OCI-LY3 (cell line): ENCODE measurements at regions not wholly inside any gene's neighbourhood (a gene's known extent, or its start where the extent isn't known, plus 50 kb on each side); places are given as distances from the start of the nearest gene placed in this dataset.

Experiments used
- H2AFZ ChIP-seq: fragments of 200-600, 300-600 bp; shearing (Covaris generic); 2 replicates; pipeline ENCODE4 v1.6.0; 2014; ENCODE audit warnings: antibody characterized with exemption, low read depth, low read length
- H3K27ac ChIP-seq: fragments of 200-600, 300-600 bp; sonication (generic); 2 replicates; pipeline ENCODE4 v1.5.1; 2014; ENCODE audit warnings: mild to moderate bottlenecking, low read length, moderate library complexity, mixed read lengths
- H3K27me3 ChIP-seq: fragments of 200-600, 300-600 bp; sonication (generic); 2 replicates; pipeline ENCODE4 v1.6.1; 2014; ENCODE audit warnings: low read depth, low read length, mixed read lengths
- H3K36me3 ChIP-seq: fragments of 200-600, 300-600 bp; sonication (generic); replicated peaks from 2 replicates; pipeline ENCODE3; 2014; ENCODE audit warnings: low read depth, low read length, mixed read lengths
- H3K4me1 ChIP-seq: fragments of 300-600, 200-600 bp; sonication (generic); 2 replicates; pipeline ENCODE4 v1.6.1; 2014; ENCODE audit warnings: low read length, mixed read lengths
- H3K4me2 ChIP-seq: fragments of 200-600, 300-600 bp; sonication (generic); 2 replicates; pipeline ENCODE4 v1.6.1; 2014; ENCODE audit warnings: low read length, mixed read lengths
- H3K4me3 ChIP-seq: fragments of 300-600, 200-600 bp; sonication (generic); 2 replicates; pipeline ENCODE4 v1.5.1; 2014; ENCODE audit warnings: antibody characterized with exemption, mild to moderate bottlenecking, low read length, moderate library complexity
- H3K79me2 ChIP-seq: fragments of 300-600, 200-600 bp; shearing (Covaris generic); 2 replicates; pipeline ENCODE4 v1.6.1; 2014; ENCODE audit warnings: mild to moderate bottlenecking, low read length, mixed read lengths
- H3K9ac ChIP-seq: fragments of 300-600, 200-600 bp; shearing (Covaris generic); 2 replicates; pipeline ENCODE4 v1.6.0; 2014; ENCODE audit warnings: mild to moderate bottlenecking, low read length, moderate library complexity
- H3K9me3 ChIP-seq: fragments of 200-600, 300-600 bp; shearing (Covaris generic); 2 replicates; pipeline ENCODE4 v1.6.1; 2014; ENCODE audit warnings: low read length, mixed read lengths; ENCODE audit not compliant: insufficient read depth
- H4K20me1 ChIP-seq: fragments of 200-600, 300-600 bp; sonication (generic); 2 replicates; pipeline ENCODE4 v1.6.1; 2016; ENCODE audit warnings: low read length, mixed read lengths; ENCODE audit not compliant: insufficient read depth
- CTCF ChIP-seq: fragments of 200-600, 300-600 bp; sonication (generic); IDR thresholded peaks from 2 replicates; pipeline ENCODE4 v1.5.1; 2014; ENCODE audit warnings: antibody characterized with exemption, low read length, low read depth
- EZH2phosphoT487 ChIP-seq: fragments of 200-600 bp; shearing (Covaris generic); IDR thresholded peaks from 2 replicates; pipeline ENCODE4 v1.6.1; 2018; ENCODE audit warnings: antibody characterized with exemption, mixed run types, low read depth

- no peaks in the 10 kb centered on the region for H3K4me1 ChIP-seq
- H3K4me2 ChIP-seq, result no peak overlapping the region
- H3K9me3 ChIP-seq, result no peaks in the 10 kb centered on the region
- H3K27me3 ChIP-seq, result peaks cover 10% of the 10 kb centered on the region; the same call in 1 of the 2 replicates
- H4K20me1 ChIP-seq, result no peaks in the 10 kb centered on the region
- no peak overlapping the region for H3K4me3 ChIP-seq
- no peaks in the 10 kb centered on the region for H3K36me3 ChIP-seq
- no peak overlapping the region for H3K9ac ChIP-seq
- no peaks in the 10 kb centered on the region for H3K79me2 ChIP-seq
- H3K27ac ChIP-seq, result no peak overlapping the region
- no peak for TF ChIP-seq EZH2phosphoT487
- TF ChIP-seq CTCF, result peak; percentile 79
- H2AFZ ChIP-seq, result no peak overlapping the region
Measured at GRCh38 chr1:119275145-119276134, 93.1 kb upstream of the HAO2 start.

GRCh38 chr1:119276558-119276957 is 92.0 kb upstream of the HAO2 start:
- Histone ChIP-seq H3K4me3 (no peak overlapping the region), H2AFZ (no peak overlapping the region), H3K4me2 (no peak overlapping the region), H3K4me1 (no peaks in the 10 kb centered on the region), H3K9me3 (no peaks in the 10 kb centered on the region), H3K36me3 (no peaks in the 10 kb centered on the region), H4K20me1 (no peaks in the 10 kb centered on the region), H3K27ac (no peak overlapping the region), H3K9ac (no peak overlapping the region), H3K79me2 (no peaks in the 10 kb centered on the region), H3K27me3 (peaks cover 10% of the 10 kb centered on the region; the same call in 1 of the 2 replicates)
- TF ChIP-seq CTCF (peak; percentile 21; the same call in 1 of the 2 replicates), EZH2phosphoT487 (no peak)

GRCh38 chr1:119279456-119280381 is 88.9 kb upstream of the HAO2 start:
- no peak overlapping the region for H3K4me3 ChIP-seq
- H4K20me1 ChIP-seq, result no peaks in the 10 kb centered on the region
- H3K4me1 ChIP-seq, result no peaks in the 10 kb centered on the region; the same call in 1 of the 2 replicates
- H3K27ac ChIP-seq, result no peak overlapping the region
- no peak overlapping the region for H3K9ac ChIP-seq
- TF ChIP-seq EZH2phosphoT487 (no peak), CTCF (no peak)
- no peak overlapping the region for H2AFZ ChIP-seq
- no peaks in the 10 kb centered on the region for H3K36me3 ChIP-seq
- no peaks in the 10 kb centered on the region for H3K9me3 ChIP-seq
- H3K27me3 ChIP-seq, result peaks cover 5% of the 10 kb centered on the region; the same call in 1 of the 2 replicates
- H3K79me2 ChIP-seq, result no peaks in the 10 kb centered on the region
- H3K4me2 ChIP-seq, result no peak overlapping the region
